Small intestine (tissue), 7 donors: ENCODE measurements at regions not wholly inside any gene's neighbourhood (a gene's known extent, or its start where the extent isn't known, plus 50 kb on each side); places are given as distances from the start of the nearest gene placed in this dataset.

ENCODE experiments used
- DNase-seq, 2 donors: peaks; one replicate each; pipeline versions ENCODE4 v3.0.0 to v3.0.0-alpha.2; 2013
- FAIRE-seq: peaks from 2 replicates; lab custom pipeline; 2012; peaks lifted over from hg19 to GRCh38; lab: Jason Lieb, UNC
- H3K27ac ChIP-seq, 3 donors: one replicate each; pipeline ENCODE4 v1.5.1; 2013; ENCODE audit warnings: low read length in 2 of 3, mild to moderate bottlenecking in 2 of 3, control low read depth in 1 of 3, inconsistent platforms in 1 of 3, low read depth in 1 of 3, moderate library complexity in 1 of 3
- H3K27me3 ChIP-seq, 3 donors: one replicate each; pipeline ENCODE4 v1.6.1; 2013; ENCODE audit warnings: low read length in 3 of 3, inconsistent platforms in 1 of 3; ENCODE audit not compliant: control insufficient read depth in 3 of 3, insufficient read depth in 3 of 3
- H3K36me3 ChIP-seq, 3 donors: one replicate each; pipeline ENCODE4 v1.6.1; 2013; ENCODE audit warnings: low read length in 3 of 3, inconsistent platforms in 1 of 3, low read depth in 1 of 3, mild to moderate bottlenecking in 1 of 3, moderate library complexity in 1 of 3; ENCODE audit not compliant: control insufficient read depth in 3 of 3, insufficient read depth in 2 of 3
- H3K4me1 ChIP-seq, 3 donors: one replicate each; pipeline ENCODE4 v1.6.1; 2013; ENCODE audit warnings: low read length in 2 of 3, inconsistent platforms in 1 of 3, low read depth in 1 of 3, mild to moderate bottlenecking in 1 of 3, moderate library complexity in 1 of 3; ENCODE audit not compliant: control insufficient read depth in 3 of 3, insufficient read depth in 2 of 3
- H3K4me3 ChIP-seq, 3 donors: one replicate each; pipeline ENCODE4 v1.5.1; 2013; ENCODE audit warnings: low read length in 3 of 3, control low read depth in 1 of 3, inconsistent platforms in 1 of 3, low read depth in 1 of 3, mild to moderate bottlenecking in 1 of 3, moderate library complexity in 1 of 3
- H3K9me3 ChIP-seq, 2 donors: one replicate each; pipeline ENCODE4 v1.6.1; 2013; ENCODE audit warnings: low read depth in 1 of 2, low read length in 1 of 2; ENCODE audit not compliant: control insufficient read depth in 2 of 2, insufficient read depth in 1 of 2
- WGBS, 3 donors: extraction: QIAGEN DNeasy Blood & Tissue Kit; methylation state at CpG; one replicate each; pipeline ENCODE4 v1.1.7; 2013; 5-methylcytosine and 5-hydroxymethylcytosine counted together
- donor health status: healthy with polysubstance abuse.
- donor health status: control.
- donor health status: control.
- donor health status: Bipolar disorder and iron deficiency.
- donor health status: healthy.

- Histone ChIP-seq H3K4me1 (peaks cover 0 to 7% (median 0%) of the 10 kb centered on the region in 3 donors), H3K27ac (peak overlapping the region in 2 of 3 donors; percentile 11 to 50), H3K4me3 (no peak overlapping the region), H3K9me3 (no peaks in the 10 kb centered on the region), H3K36me3 (no peaks in the 10 kb centered on the region), H3K27me3 (no peaks in the 10 kb centered on the region)
- FAIRE-seq (no peak), DNase-seq (peak; percentile 80 to 87)
- WGBS, 3 donors = 22 to 27% (median 24%) methylated on average over 3 of the region's 3 CpGs
Observed at GRCh38 chr10:57628592-57629284, 639.0 kb downstream of the IPMK start.

GRCh38 chr10:57627642-57628178 lies 640.0 kb downstream of the IPMK start:
- H3K4me3 ChIP-seq = no peak overlapping the region
- DNase-seq (no peak), FAIRE-seq (no peak)
- no peak overlapping the region for H3K27ac ChIP-seq
- peaks cover 0 to 7% (median 0%) of the 10 kb centered on the region in 3 donors for H3K4me1 ChIP-seq
- H3K27me3 ChIP-seq = no peaks in the 10 kb centered on the region
- H3K9me3 ChIP-seq = no peaks in the 10 kb centered on the region
- H3K36me3 ChIP-seq = no peaks in the 10 kb centered on the region
- 49 to 68% (median 59%) methylated on average over 2 of the region's 2 CpGs for WGBS, 3 donors

GRCh38 chr10:57624856-57625592 lies 642.7 kb downstream of the IPMK start:
- DNase-seq (no peak), FAIRE-seq (no peak)
- WGBS, 3 donors = 58 to 80% (median 78%) methylated on average over 5 of the region's 5 CpGs
- Histone ChIP-seq H3K4me3 (no peak overlapping the region), H3K4me1 (peaks cover 0 to 7% (median 0%) of the 10 kb centered on the region in 3 donors), H3K27me3 (no peaks in the 10 kb centered on the region), H3K9me3 (no peaks in the 10 kb centered on the region), H3K36me3 (no peaks in the 10 kb centered on the region), H3K27ac (no peak overlapping the region)

- H3K36me3 ChIP-seq = no peaks in the 10 kb centered on the region
- peaks cover 0 to 6% (median 0%) of the 10 kb centered on the region in 3 donors for H3K4me1 ChIP-seq
- 86 to 97% (median 92%) methylated on average over 1 of the region's 1 CpG for WGBS, 3 donors
- no peaks in the 10 kb centered on the region for H3K9me3 ChIP-seq
- no peaks in the 10 kb centered on the region for H3K27me3 ChIP-seq
- no peak overlapping the region for H3K27ac ChIP-seq
- FAIRE-seq (no peak), DNase-seq (no peak)
- no peak overlapping the region for H3K4me3 ChIP-seq
Observed at GRCh38 chr10:57624066-57624465, 643.6 kb downstream of the IPMK start.

- Histone ChIP-seq H3K4me3 (no peak overlapping the region), H3K36me3 (no peaks in the 10 kb centered on the region), H3K27me3 (no peaks in the 10 kb centered on the region), H3K27ac (no peak overlapping the region), H3K4me1 (no peaks in the 10 kb centered on the region), H3K9me3 (no peaks in the 10 kb centered on the region)
- DNase-seq (no peak), FAIRE-seq (no peak)
- WGBS, 3 donors = 56 to 64% (median 63%) methylated on average over 3 of the region's 3 CpGs
Observed at GRCh38 chr10:57621466-57621865, 646.2 kb downstream of the IPMK start.

- no peak for DNase-seq
- H3K36me3 ChIP-seq = no peaks in the 10 kb centered on the region
- no peak overlapping the region for H3K27ac ChIP-seq
- 78 to 85% (median 80%) methylated on average over 4 of the region's 4 CpGs for WGBS, 3 donors
- H3K4me3 ChIP-seq = no peak overlapping the region
- no peak for FAIRE-seq
- no peaks in the 10 kb centered on the region for H3K4me1 ChIP-seq
- H3K27me3 ChIP-seq = no peaks in the 10 kb centered on the region
- no peaks in the 10 kb centered on the region for H3K9me3 ChIP-seq
Observed at GRCh38 chr10:57605948-57606485, 661.7 kb downstream of the IPMK start.

GRCh38 chr10:57599440-57599839 lies 668.3 kb downstream of the IPMK start:
- Histone ChIP-seq H3K4me3 (no peak overlapping the region), H3K4me1 (no peaks in the 10 kb centered on the region), H3K27me3 (no peaks in the 10 kb centered on the region), H3K9me3 (no peaks in the 10 kb centered on the region), H3K36me3 (no peaks in the 10 kb centered on the region), H3K27ac (no peak overlapping the region)
- 79 to 88% (median 83%) methylated on average over 4 of the region's 4 CpGs for WGBS, 3 donors
- no peak for DNase-seq
- FAIRE-seq = no peak

- Histone ChIP-seq H3K4me3 (no peak overlapping the region), H3K27me3 (no peaks in the 10 kb centered on the region), H3K27ac (no peak overlapping the region), H3K4me1 (no peaks in the 10 kb centered on the region), H3K36me3 (no peaks in the 10 kb centered on the region), H3K9me3 (no peaks in the 10 kb centered on the region)
- FAIRE-seq = no peak
- no peak for DNase-seq
- 82 to 94% (median 86%) methylated on average over 1 of the region's 1 CpG for WGBS, 3 donors
Observed at GRCh38 chr10:57593983-57594573, 673.6 kb downstream of the IPMK start.
